Choroid plexus epithelial cell (primary cell): ENCODE measurements at regions not wholly inside any gene's neighbourhood (a gene's known extent, or its start where the extent isn't known, plus 50 kb on each side); places are given as distances from the start of the nearest gene placed in this dataset.

ENCODE experiments used
- DNase-seq: peaks from one replicate; pipeline ENCODE4 v3.0.0-alpha.2; 2010; ENCODE audit warnings: low read depth
- H3K4me3 ChIP-seq: 2 replicates; pipeline ENCODE4 v1.5.1; 2011; ENCODE audit warnings: low read depth, mild to moderate bottlenecking, control low read depth, low read length, moderate library complexity
- CTCF ChIP-seq: conservative IDR thresholded peaks from 2 replicates; pipeline ENCODE4 v1.5.1; 2011; ENCODE audit warnings: low read depth, mild to moderate bottlenecking, control low read depth, inconsistent platforms, low read length, moderate library complexity

DNA sequence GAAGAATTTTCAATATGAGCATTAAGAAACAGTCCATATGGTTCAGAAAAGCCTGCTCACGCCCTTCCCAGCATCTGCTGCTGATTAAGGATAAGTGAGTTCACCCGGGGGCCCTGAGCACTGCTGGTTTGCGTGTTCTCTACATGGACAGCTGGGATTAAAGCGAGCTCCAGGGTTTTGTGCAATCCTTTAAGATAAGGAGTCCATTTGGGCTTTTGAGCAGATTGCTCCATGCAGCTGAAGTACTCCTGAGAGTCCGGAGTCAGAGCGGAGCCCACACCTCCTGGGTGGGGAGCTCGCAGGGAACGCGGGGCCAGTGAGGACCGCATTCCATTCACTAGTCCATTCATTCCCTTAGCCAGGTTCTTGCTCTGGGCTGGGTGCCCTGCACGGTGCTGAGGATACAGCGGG is 149.3 kb upstream of the COL5A1 start:
- H3K4me3 ChIP-seq, result no peak overlapping the region
- peak; percentile 86 for DNase-seq
- no peak for TF ChIP-seq CTCF

DNA sequence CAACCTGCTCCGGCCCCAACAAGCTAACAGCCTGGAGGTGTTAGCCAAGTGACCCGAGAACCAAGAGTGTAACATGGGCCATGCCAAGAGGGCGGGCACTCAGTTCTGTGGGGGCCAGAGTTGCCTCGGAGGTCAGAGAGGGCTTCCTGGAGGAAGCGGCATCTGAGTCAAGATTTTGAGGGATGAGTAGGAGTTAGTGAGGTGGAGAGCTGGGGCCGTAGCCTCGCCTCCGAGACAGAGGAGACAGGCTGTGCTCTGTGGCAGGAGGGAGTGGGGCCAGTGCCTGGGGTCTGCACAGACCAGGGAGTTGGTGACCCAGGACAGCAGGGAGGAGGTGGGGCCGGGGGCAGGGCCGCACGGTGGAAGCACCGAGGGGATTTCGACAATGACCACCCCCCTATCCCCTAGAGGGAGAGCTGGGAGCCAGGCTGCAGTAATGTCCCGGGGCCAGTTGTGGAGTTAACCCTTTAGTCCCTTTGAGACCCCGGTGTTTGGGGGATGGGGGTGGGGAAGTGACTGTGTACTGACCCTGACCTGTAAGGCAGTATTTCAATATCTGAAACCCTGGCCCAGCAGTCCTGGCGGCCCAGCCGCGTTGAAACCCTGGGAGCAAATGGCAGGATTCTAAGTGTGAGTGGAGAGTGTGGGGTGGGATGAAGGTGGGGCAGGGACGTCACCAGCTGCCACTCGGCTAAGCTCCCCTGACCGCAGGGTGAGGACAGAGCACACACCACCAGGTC is 148.7 kb upstream of the COL5A1 start:
- DNase-seq, result no peak
- H3K4me3 ChIP-seq, result no peak overlapping the region
- TF ChIP-seq CTCF, result no peak

DNA sequence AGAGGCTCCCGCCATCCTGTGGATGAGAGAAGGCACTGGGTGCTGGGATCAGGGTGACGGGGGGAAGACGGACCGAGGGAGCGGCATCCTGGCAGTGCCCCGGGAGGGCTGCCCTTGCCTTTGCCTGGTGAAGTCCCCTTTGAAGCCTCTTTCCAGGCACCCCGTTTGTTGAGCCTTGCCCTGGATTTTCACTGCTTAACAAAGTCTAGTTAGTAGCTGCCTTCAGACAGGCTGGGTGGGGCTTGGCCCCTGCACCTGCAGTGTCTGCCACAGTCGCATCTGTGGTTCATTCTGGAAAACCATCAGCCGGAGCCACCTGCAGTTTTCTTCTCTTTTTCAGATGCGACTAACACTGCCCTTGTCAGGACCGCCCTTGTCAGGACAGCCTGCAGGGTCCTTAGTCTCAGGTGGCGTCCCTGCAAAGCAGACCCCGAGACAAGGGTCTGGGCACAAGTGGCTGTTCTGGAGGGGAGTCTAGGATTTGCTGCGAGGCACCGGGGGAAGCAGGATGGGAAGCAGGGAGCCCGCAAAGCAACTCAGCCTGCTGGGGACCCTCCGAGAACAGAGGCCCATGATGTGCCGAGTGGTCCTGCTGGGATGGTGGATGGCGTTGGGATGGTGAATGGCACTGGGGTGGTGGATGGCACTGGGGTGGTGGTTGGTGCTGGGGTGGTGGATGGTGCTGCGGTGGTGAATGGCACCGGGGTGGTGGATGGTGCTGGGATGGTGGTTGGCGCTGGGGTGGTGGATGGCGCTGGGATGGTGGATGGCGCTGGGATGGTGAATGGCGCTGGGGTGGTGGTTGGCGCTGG is 147.9 kb upstream of the COL5A1 start:
- H3K4me3 ChIP-seq, result no peak overlapping the region
- no peak for DNase-seq
- no peak for TF ChIP-seq CTCF

- H3K4me3 ChIP-seq, result no peak overlapping the region
- DNase-seq, result no peak
- peak; percentile 8 for TF ChIP-seq CTCF
Observed at GRCh38 chr9:134494273-134494815, 147.3 kb upstream of the COL5A1 start.

DNA sequence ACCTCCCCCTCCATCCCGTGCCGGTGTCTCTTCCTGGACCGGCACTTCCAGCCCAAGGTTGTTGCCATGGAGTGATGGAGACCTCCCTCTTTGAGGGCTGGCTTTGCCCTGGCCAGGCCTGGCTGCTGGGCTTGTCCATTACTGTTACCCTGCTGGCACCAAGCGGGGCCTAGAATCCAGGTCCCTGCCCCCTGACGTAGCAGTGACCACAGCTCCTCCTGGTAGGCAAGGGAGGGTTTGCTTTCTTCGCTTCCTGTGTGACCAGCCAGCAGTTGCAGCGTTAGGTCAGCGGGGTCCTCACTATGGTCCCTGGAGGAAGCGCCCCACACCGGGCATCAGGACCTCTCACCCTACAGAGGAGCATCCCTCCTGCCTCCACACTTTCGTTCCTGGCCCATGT is 146.7 kb upstream of the COL5A1 start:
- TF ChIP-seq CTCF, result no peak
- DNase-seq, result no peak
- H3K4me3 ChIP-seq, result no peak overlapping the region

DNA sequence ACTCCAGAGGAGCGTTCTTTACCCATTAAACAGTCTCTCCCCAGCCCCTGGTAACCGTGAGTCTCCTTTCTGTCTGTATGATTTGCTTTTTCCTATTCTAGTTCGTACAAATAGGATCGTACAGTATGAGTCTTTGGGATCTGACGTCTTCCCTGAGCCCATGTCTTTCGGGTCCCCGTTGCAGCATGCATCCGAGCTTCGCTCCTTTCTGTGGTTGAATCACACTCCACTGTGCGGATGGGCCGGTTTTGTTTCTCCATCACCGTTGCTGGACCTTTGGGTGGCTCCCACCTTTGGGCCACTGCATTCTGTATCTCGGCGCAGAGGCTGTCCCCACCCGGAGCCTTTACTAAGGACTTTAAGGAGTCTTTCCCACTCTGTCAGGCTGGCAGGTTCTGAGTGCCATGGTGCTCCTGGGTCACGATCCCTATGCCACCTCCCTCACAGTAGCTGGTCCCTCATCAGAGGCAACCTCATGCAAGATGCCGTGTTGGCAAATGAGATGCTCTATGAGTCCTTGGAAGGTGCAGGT is 145.7 kb upstream of the COL5A1 start:
- no peak for DNase-seq
- H3K4me3 ChIP-seq, result no peak overlapping the region
- no peak for TF ChIP-seq CTCF
